GM12878 (cell line): ENCODE measurements at regions not wholly inside any gene's neighbourhood (a gene's known extent, or its start where the extent isn't known, plus 50 kb on each side); places are given as distances from the start of the nearest gene placed in this dataset.
"Not testable (repeated sequence)": the region's sequence is repeated elsewhere in the genome, so short reads cannot be mapped to it uniquely, and the experiment has no call there.

ENCODE experiments used
- ATAC-seq: fragments of 200-7000 bp; cut with Tn5 transposase; 3 replicates; pipeline ENCODE4 v1.9.1; 2020; ENCODE audit warnings: mild to moderate bottlenecking, moderate library complexity
- BruUV-seq: library from RNA; stranded (reverse); fragments of 400-500 nt; replicated peaks from 2 replicates; lab custom pipeline; 2021; lab: Mats Ljungman, UMichigan
- CTCF ChIA-PET: fragments of 300-600 bp; sonication (Branson Sonifier 250); formaldehyde crosslinking; extraction: SDS; loops from one replicate; lab custom pipeline; 2021; ENCODE audit warnings: inconsistent platforms; lab: Yijun Ruan, JAX
- POLR2A ChIA-PET: fragments of 350-600 bp; formaldehyde crosslinking; extraction: SDS; loops from one replicate; lab custom pipeline; 2021; ENCODE audit warnings: inconsistent platforms; lab: Charles Lee
- RAD21 ChIA-PET: fragments of 300-600 bp; sonication (Branson Sonifier 250); formaldehyde crosslinking; loops from one replicate; lab custom pipeline; 2023; ENCODE audit warnings: antibody characterized with exemption; ENCODE audit not compliant: unreplicated experiment; lab: Charles Lee
- SMC1A ChIA-PET: fragments of 300-600 bp; sonication (Branson Sonifier 250); formaldehyde crosslinking; loops from one replicate; lab custom pipeline; 2023; ENCODE audit not compliant: unreplicated experiment, uncharacterized antibody; lab: Charles Lee
- DNase-seq: peaks from one replicate; pipeline ENCODE4 v3.0.0-alpha.2; 2011; ENCODE audit warnings: low read depth, low spot score
- FAIRE-seq: peaks from 3 replicates; lab custom pipeline; 2011; peaks lifted over from hg19 to GRCh38; lab: Jason Lieb, UNC
- H2AFZ ChIP-seq: 2 replicates; pipeline ENCODE4 v1.6.0; 2011; ENCODE audit warnings: low read depth, low read length, control low read depth; ENCODE audit not compliant: control insufficient read depth
- H3K27ac ChIP-seq: 2 replicates; pipeline ENCODE4 v1.5.1; 2011; ENCODE audit warnings: control low read depth; ENCODE audit not compliant: control insufficient read depth, insufficient read depth
- H3K27me3 ChIP-seq, 2 experiments: replicated peaks in 1 of 2; 2 replicates each; pipeline versions ENCODE4 v1.6.0 to v1.6.1; 2011; ENCODE audit warnings: low read length in 1 of 2; ENCODE audit not compliant: control insufficient read depth in 2 of 2, insufficient read depth in 2 of 2
- H3K36me3 ChIP-seq, 2 experiments: 2 replicates each; pipeline ENCODE4 v1.5.1; 2011; ENCODE audit warnings: low read length in 1 of 2; ENCODE audit not compliant: control insufficient read depth in 2 of 2, insufficient read depth in 2 of 2
- H3K4me1 ChIP-seq: 2 replicates; pipeline ENCODE4 v1.6.1; 2011; ENCODE audit warnings: mild to moderate bottlenecking, low read length, moderate library complexity, mixed read lengths; ENCODE audit not compliant: control insufficient read depth, insufficient read depth
- H3K4me2 ChIP-seq: 2 replicates; pipeline ENCODE4 v1.6.0; 2011; ENCODE audit warnings: control low read depth; ENCODE audit not compliant: control insufficient read depth, insufficient read depth
- H3K4me3 ChIP-seq: fragments of 200-600 bp; sonication (generic); 2 replicates; pipeline ENCODE4 v1.5.1; 2016
- H3K79me2 ChIP-seq: 2 replicates; pipeline ENCODE4 v1.6.0; 2011; ENCODE audit warnings: low read length; ENCODE audit not compliant: control insufficient read depth, insufficient read depth
- H3K9ac ChIP-seq: 2 replicates; pipeline ENCODE4 v1.8.0; 2011; ENCODE audit warnings: low read length, control low read depth, mixed read lengths; ENCODE audit not compliant: control insufficient read depth, insufficient read depth
- H3K9me3 ChIP-seq: replicated peaks from 3 replicates; pipeline ENCODE4 v1.5.1; 2011; ENCODE audit warnings: mild to moderate bottlenecking, low read length; ENCODE audit not compliant: control insufficient read depth, insufficient read depth
- H4K20me1 ChIP-seq: 2 replicates; pipeline ENCODE4 v1.6.0; 2011; ENCODE audit not compliant: control insufficient read depth, insufficient read depth
- CEBPB ChIP-seq, 2 experiments: fragments of 150-350 bp in 1 of 2; IDR thresholded peaks; 2 replicates each; pipeline ENCODE4 v1.6.1; 2012 to 2014; ENCODE audit warnings: low read depth in 2 of 2, low read length in 2 of 2, borderline replicate concordance in 1 of 2, inconsistent platforms in 1 of 2
- CTCF ChIP-seq, 3 experiments: IDR thresholded peaks in 2 of 3; conservative IDR thresholded peaks in 1 of 3; 2 replicates each; pipeline ENCODE4 v1.5.1; 2011; ENCODE audit warnings: low read depth in 3 of 3, low read length in 3 of 3, mild to moderate bottlenecking in 3 of 3, control low read depth in 2 of 3, moderate library complexity in 2 of 3, inconsistent platforms in 1 of 3, mixed read lengths in 1 of 3; ENCODE audit not compliant: control insufficient read depth in 2 of 3, insufficient read depth in 1 of 3; ENCODE audit errors: extremely low read depth in 1 of 3
- E4F1 ChIP-seq: fragments of 450-650 bp; IDR thresholded peaks from 2 replicates; pipeline ENCODE4 v1.6.1; 2018; ENCODE audit warnings: borderline replicate concordance, mild to moderate bottlenecking; ENCODE audit not compliant: partially characterized antibody
- FOXK2 ChIP-seq: fragments of 450-650 bp; IDR thresholded peaks from 2 replicates; pipeline ENCODE4 v1.6.1; 2017; ENCODE audit warnings: mild to moderate bottlenecking, moderate library complexity
- IRF4 ChIP-seq: IDR thresholded peaks from 2 replicates; pipeline ENCODE4 v1.6.1; 2011; ENCODE audit warnings: low read depth, low read length
- NFIC ChIP-seq: IDR thresholded peaks from 2 replicates; pipeline ENCODE4 v1.6.1; 2012; ENCODE audit warnings: low read depth, mild to moderate bottlenecking, inconsistent platforms, low read length, moderate library complexity
- POLR2AphosphoS2 ChIP-seq: IDR thresholded peaks from 2 replicates; pipeline ENCODE4 v1.6.1; 2011; ENCODE audit warnings: low read depth, mild to moderate bottlenecking, low read length, improper control_type of control experiment, moderate library complexity
- ZBTB4 ChIP-seq: fragments of 450-650 bp; formaldehyde crosslinking; IDR thresholded peaks from 2 replicates; pipeline ENCODE4 v1.4.0; 2022; ENCODE audit warnings: mild to moderate bottlenecking, moderate library complexity
- ZSCAN29 ChIP-seq: fragments of 450-650 bp; IDR thresholded peaks from 2 replicates; pipeline ENCODE4 v1.6.1; 2017; ENCODE audit warnings: mild to moderate bottlenecking, moderate library complexity
- WGBS: methylation state at CpG from one replicate; pipeline ENCODE4 v1.1.6; 2016; ENCODE audit warnings: low lambda C conversion rate; ENCODE audit not compliant: insufficient replicate concordance, insufficient coverage; ENCODE audit errors: missing lambda C conversion rate; 5-methylcytosine and 5-hydroxymethylcytosine counted together
- in situ Hi-C: fragments of 300-500 bp; cut with MboI; formaldehyde crosslinking; loops from 9 replicates; pipeline ENCODE4 v1.14.3; 2018; ENCODE audit warnings: mixed read lengths
- intact Hi-C: fragments of 100-400 bp; cut with micrococcal nuclease; formaldehyde crosslinking; loops from one replicate; pipeline ENCODE4 v1.14.2; 2022; ENCODE audit not compliant: unreplicated experiment

GRCh38 chr18:9049495-9049809 lies 53.0 kb upstream of the NDUFV2 start (continued):
- TF ChIP-seq E4F1 (no peak), NFIC (no peak), ZSCAN29 (no peak), FOXK2 (no peak), CEBPB (IDR thresholded peaks at IDR 0.05; ENCODE audit: borderline replicate concordance in 1 of 2, low read depth in 2 of 2, low read length in 2 of 2) (no peak), IRF4 (no peak), ZBTB4 (CRISPR knock-in tag) (no peak), CTCF (IDR thresholded peaks at IDR 0.05 in 2 of 3, conservative IDR thresholded peaks at IDR 0.05 in 1 of 3; ENCODE audit: control insufficient read depth in 2 of 3, extremely low read depth in 1 of 3, insufficient read depth in 1 of 3, low read depth in 3 of 3, low read length in 3 of 3) (no peak), POLR2AphosphoS2 (no peak)
- TF ChIP-seq, all 136 proteins: peak for 0

GRCh38 chr18:9050628-9051284 lies 51.7 kb upstream of the NDUFV2 start:
- H3K79me2 ChIP-seq, SMC1A ChIA-PET, ATAC-seq, H4K20me1 ChIP-seq, BruUV-seq, in situ Hi-C loops, H3K9ac ChIP-seq, H3K4me3 ChIP-seq, H3K4me2 ChIP-seq, CTCF ChIA-PET, H3K4me1 ChIP-seq, intact Hi-C loops, RAD21 ChIA-PET, POLR2A ChIA-PET, H2AFZ ChIP-seq, H3K36me3 ChIP-seq, H3K27ac ChIP-seq, DNase-seq, H3K27me3 ChIP-seq, FAIRE-seq: not testable (repeated sequence)
- H3K9me3 ChIP-seq: peaks cover 12% of the 10 kb centered on the region; the same call in 2 of the 3 replicates
- WGBS: 92% methylated on average over 1 of the region's 1 CpG
